ENCODE measurements at regions not wholly inside any gene's neighbourhood (a gene's known extent, or its start where the extent isn't known, plus 50 kb on each side); places are given as distances from the start of the nearest gene placed in this dataset.

- Mint-ChIP-seq H3K27ac (no peak overlapping the region), H3K27me3 (ENCODE audit: insufficient read depth, low read depth, poor library complexity) (peaks cover 16% of the 10 kb centered on the region), H3K4me1 (peaks cover 4% of the 10 kb centered on the region; the same call in 2 of the 3 replicates), H3K4me3 (no peak overlapping the region), H3K9me3 (no peaks in the 10 kb centered on the region; the same call in 2 of the 3 replicates), H3K36me3 (ENCODE audit: low read depth) (no peaks in the 10 kb centered on the region)
- no peak overlapping the region for H3K4me2 ChIP-seq
- H4K20me1 ChIP-seq (replicated peaks; ENCODE audit: insufficient read depth): no peaks in the 10 kb centered on the region
- ATAC-seq (no peak), DNase-seq (ENCODE audit: low spot score) (no peak)
- no peaks in the 10 kb centered on the region for H3K4me1 ChIP-seq (ENCODE audit: insufficient read depth)
- H3K27ac ChIP-seq (ENCODE audit: low read depth): no peak overlapping the region
- H3K79me2 ChIP-seq (replicated peaks; ENCODE audit: insufficient read depth): no peaks in the 10 kb centered on the region
- TF ChIP-seq CREB1 (CRISPR knock-in tag; IDR thresholded peaks at IDR 0.05; ENCODE audit: low read depth) (no peak), STAT1 (IDR thresholded peaks at IDR 0.05; ENCODE audit: unreplicated experiment) (no peak), NANOG (IDR thresholded peaks at IDR 0.05; ENCODE audit: borderline replicate concordance) (no peak), EZH2 (IDR thresholded peaks at IDR 0.05; ENCODE audit: low read depth, unreplicated experiment) (no peak), REST (IDR thresholded peaks at IDR 0.05; ENCODE audit: unreplicated experiment) (no peak), POLR2AphosphoS5 (IDR thresholded peaks at IDR 0.05; ENCODE audit: low read depth) (no peak), ETS1 (IDR thresholded peaks at IDR 0.05) (no peak), ZNF331 (CRISPR knock-in tag; IDR thresholded peaks at IDR 0.05; ENCODE audit: low read depth) (no peak), ZNF462 (CRISPR knock-in tag; IDR thresholded peaks at IDR 0.05) (no peak), JUNB (IDR thresholded peaks at IDR 0.05; ENCODE audit: unreplicated experiment) (no peak), CTCF (conservative IDR thresholded peaks at IDR 0.05; ENCODE audit: low read depth in 2 of 2) (no peak), ZNF114 (CRISPR knock-in tag; IDR thresholded peaks at IDR 0.05) (no peak), EZH2phosphoT487 (IDR thresholded peaks at IDR 0.05; ENCODE audit: unreplicated experiment) (no peak)
- H2AFZ ChIP-seq: no peak overlapping the region; the same call in 1 of the 2 replicates
- no peaks in the 10 kb centered on the region for H3K27me3 ChIP-seq (ENCODE audit: insufficient read depth)
- H3K9me2 ChIP-seq (ENCODE audit: insufficient read depth): no peaks in the 10 kb centered on the region
- H3K4me3 ChIP-seq: no peak overlapping the region
- H3K36me3 ChIP-seq (ENCODE audit: insufficient read depth): no peaks in the 10 kb centered on the region
- H3F3A ChIP-seq (replicated peaks; ENCODE audit: low read depth): no peaks in the 10 kb centered on the region
These were observed 67.5 kb upstream of the ZNF423 start for GRCh38 chr16:49923411-49923810.

All from GM23338 (cell line).